C4-2B (cell line): ENCODE measurements at regions not wholly inside any gene's neighbourhood (a gene's known extent, or its start where the extent isn't known, plus 50 kb on each side); places are given as distances from the start of the nearest gene placed in this dataset.

Source experiments
- ZFX ChIP-seq: fragments of 450-650 bp; IDR thresholded peaks from 2 replicates; pipeline ENCODE4 v1.6.1; 2017
- TF ChIP-seq, protein P1 (sequence below): fragments of 450-650 bp; conservative IDR thresholded peaks from 2 replicates; pipeline ENCODE4 v1.5.1; 2017; ENCODE audit warnings: mild to moderate bottlenecking

DNA sequence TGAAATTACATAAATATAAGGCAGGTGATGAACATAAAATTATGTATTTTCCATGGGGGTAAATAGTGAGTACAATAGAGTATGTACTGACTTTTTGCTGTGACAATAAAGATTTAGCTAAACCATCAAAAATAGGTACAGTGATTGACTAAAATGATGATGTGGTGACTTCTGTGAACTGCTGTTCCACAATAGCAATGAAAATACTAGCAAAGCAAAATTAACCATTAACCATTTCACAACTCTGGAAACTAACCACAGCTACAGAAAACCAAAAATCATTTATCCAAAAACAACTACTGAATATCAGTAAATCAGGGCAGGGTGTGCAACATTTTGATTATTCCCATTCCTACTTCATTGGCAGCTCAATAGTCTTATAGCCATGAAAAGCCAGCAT is 161.4 kb upstream of the GYPC start:
- TF ChIP-seq, protein P1, sequence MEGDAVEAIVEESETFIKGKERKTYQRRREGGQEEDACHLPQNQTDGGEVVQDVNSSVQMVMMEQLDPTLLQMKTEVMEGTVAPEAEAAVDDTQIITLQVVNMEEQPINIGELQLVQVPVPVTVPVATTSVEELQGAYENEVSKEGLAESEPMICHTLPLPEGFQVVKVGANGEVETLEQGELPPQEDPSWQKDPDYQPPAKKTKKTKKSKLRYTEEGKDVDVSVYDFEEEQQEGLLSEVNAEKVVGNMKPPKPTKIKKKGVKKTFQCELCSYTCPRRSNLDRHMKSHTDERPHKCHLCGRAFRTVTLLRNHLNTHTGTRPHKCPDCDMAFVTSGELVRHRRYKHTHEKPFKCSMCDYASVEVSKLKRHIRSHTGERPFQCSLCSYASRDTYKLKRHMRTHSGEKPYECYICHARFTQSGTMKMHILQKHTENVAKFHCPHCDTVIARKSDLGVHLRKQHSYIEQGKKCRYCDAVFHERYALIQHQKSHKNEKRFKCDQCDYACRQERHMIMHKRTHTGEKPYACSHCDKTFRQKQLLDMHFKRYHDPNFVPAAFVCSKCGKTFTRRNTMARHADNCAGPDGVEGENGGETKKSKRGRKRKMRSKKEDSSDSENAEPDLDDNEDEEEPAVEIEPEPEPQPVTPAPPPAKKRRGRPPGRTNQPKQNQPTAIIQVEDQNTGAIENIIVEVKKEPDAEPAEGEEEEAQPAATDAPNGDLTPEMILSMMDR: no peak
- no peak for TF ChIP-seq ZFX
